ENCODE measurements at regions not wholly inside any gene's neighbourhood (a gene's known extent, or its start where the extent isn't known, plus 50 kb on each side); places are given as distances from the start of the nearest gene placed in this dataset.

DNA sequence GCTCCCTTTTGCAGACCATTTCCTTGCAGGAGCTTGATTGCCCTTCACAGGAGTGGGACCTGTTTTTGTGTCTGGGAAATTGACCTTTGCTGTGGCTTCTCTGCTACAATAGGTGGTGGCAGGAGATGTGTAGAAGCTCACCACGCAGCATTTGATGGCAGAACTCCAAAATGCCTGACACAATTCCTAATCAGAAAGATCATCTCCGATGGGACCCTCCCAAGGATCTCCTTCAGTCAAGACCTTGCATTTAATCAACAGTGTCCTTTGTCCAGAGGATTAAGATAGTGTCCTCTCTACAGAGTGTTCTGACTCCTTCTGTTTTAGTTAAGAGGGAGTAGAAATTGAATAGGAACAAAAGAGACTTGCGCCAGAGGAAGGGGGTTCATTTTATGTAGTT is 83.6 kb upstream of the DDHD1 start:
- TF ChIP-seq JUN (IDR thresholded peaks at IDR 0.05) (no peak), ESRRA (IDR thresholded peaks at IDR 0.05; ENCODE audit: borderline replicate concordance, low read length) (no peak)
- TF ChIP-seq, protein P1, sequence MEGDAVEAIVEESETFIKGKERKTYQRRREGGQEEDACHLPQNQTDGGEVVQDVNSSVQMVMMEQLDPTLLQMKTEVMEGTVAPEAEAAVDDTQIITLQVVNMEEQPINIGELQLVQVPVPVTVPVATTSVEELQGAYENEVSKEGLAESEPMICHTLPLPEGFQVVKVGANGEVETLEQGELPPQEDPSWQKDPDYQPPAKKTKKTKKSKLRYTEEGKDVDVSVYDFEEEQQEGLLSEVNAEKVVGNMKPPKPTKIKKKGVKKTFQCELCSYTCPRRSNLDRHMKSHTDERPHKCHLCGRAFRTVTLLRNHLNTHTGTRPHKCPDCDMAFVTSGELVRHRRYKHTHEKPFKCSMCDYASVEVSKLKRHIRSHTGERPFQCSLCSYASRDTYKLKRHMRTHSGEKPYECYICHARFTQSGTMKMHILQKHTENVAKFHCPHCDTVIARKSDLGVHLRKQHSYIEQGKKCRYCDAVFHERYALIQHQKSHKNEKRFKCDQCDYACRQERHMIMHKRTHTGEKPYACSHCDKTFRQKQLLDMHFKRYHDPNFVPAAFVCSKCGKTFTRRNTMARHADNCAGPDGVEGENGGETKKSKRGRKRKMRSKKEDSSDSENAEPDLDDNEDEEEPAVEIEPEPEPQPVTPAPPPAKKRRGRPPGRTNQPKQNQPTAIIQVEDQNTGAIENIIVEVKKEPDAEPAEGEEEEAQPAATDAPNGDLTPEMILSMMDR (IDR thresholded peaks at IDR 0.05) = no peak

Data from A549 (cell line).